ENCODE measurements at regions not wholly inside any gene's neighbourhood (a gene's known extent, or its start where the extent isn't known, plus 50 kb on each side); places are given as distances from the start of the nearest gene placed in this dataset.

- TF ChIP-seq CTCF (IDR thresholded peaks at IDR 0.05) (no peak), ZFX (IDR thresholded peaks at IDR 0.05; ENCODE audit: borderline replicate concordance) (no peak)
Measured at GRCh38 chr15:47338771-47339170, 378.5 kb upstream of the SEMA6D start.
